ENCODE measurements at regions not wholly inside any gene's neighbourhood (a gene's known extent, or its start where the extent isn't known, plus 50 kb on each side); places are given as distances from the start of the nearest gene placed in this dataset.
"Not testable (repeated sequence)": the region's sequence is repeated elsewhere in the genome, so short reads cannot be mapped to it uniquely, and the experiment has no call there.

DNA sequence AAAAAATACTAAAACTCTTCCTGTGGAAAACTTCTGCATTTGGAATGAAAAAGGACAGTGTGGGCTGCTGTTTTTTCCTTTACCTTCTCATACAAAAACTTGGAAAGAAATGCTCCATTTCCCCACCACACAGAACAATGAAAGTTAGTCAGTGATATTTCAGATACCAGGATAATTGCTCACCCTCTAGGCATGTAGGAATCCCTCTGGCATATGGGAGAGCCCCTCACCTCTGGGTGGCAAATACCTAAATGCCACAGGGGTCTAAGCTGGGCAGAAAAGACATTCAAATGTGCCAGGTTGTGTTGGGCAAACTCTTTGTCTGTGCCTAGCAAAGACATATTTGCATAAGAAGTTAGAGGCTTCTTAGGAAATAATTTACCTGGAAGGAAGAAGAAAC, 560.3 kb upstream of the NR2F2 start:
- no peak for TF ChIP-seq POLR2AphosphoS5 (IDR thresholded peaks at IDR 0.05; ENCODE audit: low read depth)
- TF ChIP-seq, protein P1, sequence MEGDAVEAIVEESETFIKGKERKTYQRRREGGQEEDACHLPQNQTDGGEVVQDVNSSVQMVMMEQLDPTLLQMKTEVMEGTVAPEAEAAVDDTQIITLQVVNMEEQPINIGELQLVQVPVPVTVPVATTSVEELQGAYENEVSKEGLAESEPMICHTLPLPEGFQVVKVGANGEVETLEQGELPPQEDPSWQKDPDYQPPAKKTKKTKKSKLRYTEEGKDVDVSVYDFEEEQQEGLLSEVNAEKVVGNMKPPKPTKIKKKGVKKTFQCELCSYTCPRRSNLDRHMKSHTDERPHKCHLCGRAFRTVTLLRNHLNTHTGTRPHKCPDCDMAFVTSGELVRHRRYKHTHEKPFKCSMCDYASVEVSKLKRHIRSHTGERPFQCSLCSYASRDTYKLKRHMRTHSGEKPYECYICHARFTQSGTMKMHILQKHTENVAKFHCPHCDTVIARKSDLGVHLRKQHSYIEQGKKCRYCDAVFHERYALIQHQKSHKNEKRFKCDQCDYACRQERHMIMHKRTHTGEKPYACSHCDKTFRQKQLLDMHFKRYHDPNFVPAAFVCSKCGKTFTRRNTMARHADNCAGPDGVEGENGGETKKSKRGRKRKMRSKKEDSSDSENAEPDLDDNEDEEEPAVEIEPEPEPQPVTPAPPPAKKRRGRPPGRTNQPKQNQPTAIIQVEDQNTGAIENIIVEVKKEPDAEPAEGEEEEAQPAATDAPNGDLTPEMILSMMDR (IDR thresholded peaks at IDR 0.05; ENCODE audit: insufficient read depth, low read length) = no peak
- TF ChIP-seq SPI1 (IDR thresholded peaks at IDR 0.05; ENCODE audit: borderline replicate concordance, low read depth) = no peak
- no peak for TF ChIP-seq GABPA (IDR thresholded peaks at IDR 0.05; ENCODE audit: low read depth)
- TF ChIP-seq, protein P2, sequence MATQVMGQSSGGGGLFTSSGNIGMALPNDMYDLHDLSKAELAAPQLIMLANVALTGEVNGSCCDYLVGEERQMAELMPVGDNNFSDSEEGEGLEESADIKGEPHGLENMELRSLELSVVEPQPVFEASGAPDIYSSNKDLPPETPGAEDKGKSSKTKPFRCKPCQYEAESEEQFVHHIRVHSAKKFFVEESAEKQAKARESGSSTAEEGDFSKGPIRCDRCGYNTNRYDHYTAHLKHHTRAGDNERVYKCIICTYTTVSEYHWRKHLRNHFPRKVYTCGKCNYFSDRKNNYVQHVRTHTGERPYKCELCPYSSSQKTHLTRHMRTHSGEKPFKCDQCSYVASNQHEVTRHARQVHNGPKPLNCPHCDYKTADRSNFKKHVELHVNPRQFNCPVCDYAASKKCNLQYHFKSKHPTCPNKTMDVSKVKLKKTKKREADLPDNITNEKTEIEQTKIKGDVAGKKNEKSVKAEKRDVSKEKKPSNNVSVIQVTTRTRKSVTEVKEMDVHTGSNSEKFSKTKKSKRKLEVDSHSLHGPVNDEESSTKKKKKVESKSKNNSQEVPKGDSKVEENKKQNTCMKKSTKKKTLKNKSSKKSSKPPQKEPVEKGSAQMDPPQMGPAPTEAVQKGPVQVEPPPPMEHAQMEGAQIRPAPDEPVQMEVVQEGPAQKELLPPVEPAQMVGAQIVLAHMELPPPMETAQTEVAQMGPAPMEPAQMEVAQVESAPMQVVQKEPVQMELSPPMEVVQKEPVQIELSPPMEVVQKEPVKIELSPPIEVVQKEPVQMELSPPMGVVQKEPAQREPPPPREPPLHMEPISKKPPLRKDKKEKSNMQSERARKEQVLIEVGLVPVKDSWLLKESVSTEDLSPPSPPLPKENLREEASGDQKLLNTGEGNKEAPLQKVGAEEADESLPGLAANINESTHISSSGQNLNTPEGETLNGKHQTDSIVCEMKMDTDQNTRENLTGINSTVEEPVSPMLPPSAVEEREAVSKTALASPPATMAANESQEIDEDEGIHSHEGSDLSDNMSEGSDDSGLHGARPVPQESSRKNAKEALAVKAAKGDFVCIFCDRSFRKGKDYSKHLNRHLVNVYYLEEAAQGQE (IDR thresholded peaks at IDR 0.05; ENCODE audit: insufficient replicate concordance, low read depth) = no peak
- no peak for DNase-seq (ENCODE audit: low read depth in 1 of 2, low spot score in 1 of 2)
- Histone ChIP-seq H3K27ac (replicated peaks) (no peak overlapping the region), H3K4me3 (replicated peaks; ENCODE audit: insufficient read depth, low read length) (no peak overlapping the region), H3K27me3 (ENCODE audit: insufficient read depth, poor library complexity, severe bottlenecking) (no peaks in the 10 kb centered on the region)

DNA sequence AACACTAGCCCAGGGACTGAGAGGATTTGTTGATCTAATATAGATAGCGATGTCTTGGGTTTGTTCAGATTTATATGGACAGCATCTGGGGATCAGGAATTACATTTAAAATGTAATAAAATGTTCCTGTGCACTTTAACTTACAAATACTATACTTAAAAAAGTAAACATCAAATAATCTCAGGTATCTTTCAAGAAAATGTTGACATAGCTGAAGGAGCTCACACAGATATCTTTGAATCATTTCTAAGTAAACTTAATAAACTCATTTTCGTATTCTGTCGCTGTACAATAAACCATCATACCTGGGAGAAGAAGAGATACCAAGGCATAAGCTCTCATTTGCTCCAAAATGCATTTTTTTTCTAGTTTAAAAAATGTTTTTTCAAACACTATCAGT, 557.5 kb upstream of the NR2F2 start:
- Histone ChIP-seq H3K27ac (replicated peaks) (no peak overlapping the region), H3K27me3 (ENCODE audit: insufficient read depth, poor library complexity, severe bottlenecking) (no peaks in the 10 kb centered on the region), H3K4me3 (replicated peaks; ENCODE audit: insufficient read depth, low read length) (no peak overlapping the region)
- TF ChIP-seq GABPA (IDR thresholded peaks at IDR 0.05; ENCODE audit: low read depth) (no peak), SPI1 (IDR thresholded peaks at IDR 0.05; ENCODE audit: borderline replicate concordance, low read depth) (no peak), POLR2AphosphoS5 (IDR thresholded peaks at IDR 0.05; ENCODE audit: low read depth) (no peak)
- TF ChIP-seq, protein P2 (IDR thresholded peaks at IDR 0.05; ENCODE audit: insufficient replicate concordance, low read depth) = no peak
- TF ChIP-seq, protein P1 (IDR thresholded peaks at IDR 0.05; ENCODE audit: insufficient read depth, low read length) = no peak
- DNase-seq (ENCODE audit: low read depth in 1 of 2, low spot score in 1 of 2) = no peak

DNA sequence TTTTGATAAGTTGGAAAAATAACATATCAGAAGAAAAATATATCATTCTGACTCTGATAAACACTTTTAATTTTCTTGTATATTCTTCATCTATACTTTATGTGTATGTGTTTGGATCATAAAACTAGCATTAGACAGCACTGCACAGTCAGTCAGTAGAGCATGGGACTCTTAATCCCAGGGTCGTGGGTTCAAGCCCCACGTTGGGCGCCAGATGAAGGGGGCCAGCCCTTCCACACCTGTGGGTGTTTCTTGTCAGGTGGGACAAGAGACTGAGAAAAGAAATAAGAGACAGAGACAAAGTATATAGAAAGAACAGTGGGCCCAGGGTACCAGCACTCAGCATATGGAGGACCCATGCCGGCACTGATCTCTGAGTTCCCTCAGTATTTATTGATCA, 546.0 kb upstream of the NR2F2 start:
- H3K27me3 ChIP-seq (ENCODE audit: insufficient read depth, poor library complexity, severe bottlenecking) = no peaks in the 10 kb centered on the region
- H3K4me3 ChIP-seq (replicated peaks; ENCODE audit: insufficient read depth, low read length) = no peak overlapping the region
- no peak overlapping the region for H3K27ac ChIP-seq (replicated peaks)
- no peak for DNase-seq (ENCODE audit: low read depth in 1 of 2, low spot score in 1 of 2)
- TF ChIP-seq, protein P2 (IDR thresholded peaks at IDR 0.05; ENCODE audit: insufficient replicate concordance, low read depth) = no peak
- TF ChIP-seq SPI1 (IDR thresholded peaks at IDR 0.05; ENCODE audit: borderline replicate concordance, low read depth) (no peak), POLR2AphosphoS5 (IDR thresholded peaks at IDR 0.05; ENCODE audit: low read depth) (no peak), GABPA (IDR thresholded peaks at IDR 0.05; ENCODE audit: low read depth) (no peak)
- TF ChIP-seq, protein P1 (IDR thresholded peaks at IDR 0.05; ENCODE audit: insufficient read depth, low read length) = no peak

DNA sequence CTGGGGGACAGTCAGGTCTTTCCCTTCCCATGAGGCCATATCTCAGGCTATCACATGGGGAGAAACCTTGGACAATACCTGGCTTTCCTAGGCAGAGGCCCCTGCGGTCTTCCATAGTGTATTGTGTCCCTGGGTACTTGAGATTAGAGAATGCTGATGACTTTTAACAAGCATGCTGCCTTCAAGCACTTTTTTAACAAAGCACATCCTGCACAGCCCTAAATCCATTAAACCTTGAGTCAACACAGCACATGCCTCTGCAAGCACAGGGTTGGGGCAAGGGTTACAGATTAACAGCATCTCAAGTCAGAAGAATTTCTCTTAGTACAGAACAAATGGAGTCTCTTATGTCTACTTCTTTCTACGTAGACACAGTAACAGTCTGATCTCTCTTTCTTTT, 545.2 kb upstream of the NR2F2 start:
- not testable (repeated sequence) for H3K27ac ChIP-seq (replicated peaks); H3K27me3 ChIP-seq (ENCODE audit: insufficient read depth, poor library complexity, severe bottlenecking); H3K4me3 ChIP-seq (replicated peaks; ENCODE audit: insufficient read depth, low read length); DNase-seq (ENCODE audit: low read depth in 1 of 2, low spot score in 1 of 2)
